Astrocyte (in vitro differentiated cells and primary cell): ENCODE measurements at regions not wholly inside any gene's neighbourhood (a gene's known extent, or its start where the extent isn't known, plus 50 kb on each side); places are given as distances from the start of the nearest gene placed in this dataset.

Experiments used
- DNase-seq: peaks from one replicate; pipeline ENCODE4 v3.0.0-alpha.2; 2010; ENCODE audit warnings: low read depth
- FAIRE-seq: peaks from 2 replicates; lab custom pipeline; 2011; peaks lifted over from hg19 to GRCh38; lab: Jason Lieb, UNC
- H2AFZ ChIP-seq: 2 replicates; pipeline ENCODE4 v1.6.0; 2012; ENCODE audit warnings: low read depth, low read length, inconsistent platforms
- H3K27ac ChIP-seq: 2 replicates; pipeline ENCODE4 v1.5.1; 2011; ENCODE audit warnings: low read depth, low read length, inconsistent platforms
- H3K27me3 ChIP-seq: 2 replicates; pipeline ENCODE4 v1.6.0; 2011; ENCODE audit warnings: low read length, inconsistent platforms; ENCODE audit not compliant: insufficient read depth
- H3K36me3 ChIP-seq: 2 replicates; pipeline ENCODE4 v1.5.1; 2011; ENCODE audit warnings: low read length, inconsistent platforms; ENCODE audit not compliant: insufficient read depth
- H3K4me1 ChIP-seq: 2 replicates; pipeline ENCODE4 v1.5.1; 2011; ENCODE audit warnings: low read length, inconsistent platforms; ENCODE audit not compliant: insufficient read depth
- H3K4me2 ChIP-seq: 2 replicates; pipeline ENCODE4 v1.6.0; 2012; ENCODE audit warnings: low read length, inconsistent platforms
- H3K4me3 ChIP-seq: 2 replicates; pipeline ENCODE4 v1.5.1; 2011; ENCODE audit warnings: low read depth, mild to moderate bottlenecking, low read length, inconsistent platforms; ENCODE audit not compliant: insufficient read depth
- H3K79me2 ChIP-seq: 2 replicates; pipeline ENCODE4 v1.6.0; 2012; ENCODE audit warnings: mild to moderate bottlenecking, low read length, inconsistent platforms; ENCODE audit not compliant: insufficient read depth
- H3K9ac ChIP-seq: 2 replicates; pipeline ENCODE4 v1.6.0; 2012; ENCODE audit warnings: mild to moderate bottlenecking, low read length, inconsistent platforms
- H3K9me3 ChIP-seq: 2 replicates; pipeline ENCODE4 v1.5.1; 2012; ENCODE audit warnings: low read depth, mild to moderate bottlenecking, low read length, inconsistent platforms; ENCODE audit not compliant: insufficient read depth
- H4K20me1 ChIP-seq: 2 replicates; pipeline ENCODE4 v1.6.0; 2012; ENCODE audit warnings: low read length, inconsistent platforms; ENCODE audit not compliant: insufficient read depth
- H3K27ac Mint-ChIP-seq: one replicate; pipeline ENCODE4 v1.8.0; 2021; ENCODE audit warnings: mild to moderate bottlenecking, mixed read lengths; ENCODE audit not compliant: unreplicated experiment
- H3K27me3 Mint-ChIP-seq: one replicate; pipeline ENCODE4 v1.8.0; 2021; ENCODE audit warnings: low read depth, mixed read lengths; ENCODE audit not compliant: unreplicated experiment
- H3K36me3 Mint-ChIP-seq: one replicate; pipeline ENCODE4 v1.8.0; 2021; ENCODE audit warnings: low read depth, mixed read lengths; ENCODE audit not compliant: unreplicated experiment
- H3K4me1 Mint-ChIP-seq: one replicate; pipeline ENCODE4 v1.8.0; 2021; ENCODE audit warnings: low read depth, mixed read lengths; ENCODE audit not compliant: unreplicated experiment
- H3K4me3 Mint-ChIP-seq: one replicate; pipeline ENCODE4 v1.8.0; 2021; ENCODE audit warnings: mild to moderate bottlenecking, moderate library complexity, mixed read lengths; ENCODE audit not compliant: unreplicated experiment
- H3K9me3 Mint-ChIP-seq: one replicate; pipeline ENCODE4 v1.8.0; 2021; ENCODE audit warnings: mild to moderate bottlenecking, mixed read lengths; ENCODE audit not compliant: unreplicated experiment
- CTCF ChIP-seq: IDR thresholded peaks from 2 replicates; pipeline ENCODE4 v1.5.1; 2011; ENCODE audit warnings: low read depth, mild to moderate bottlenecking, inconsistent platforms, low read length, moderate library complexity; ENCODE audit not compliant: insufficient read depth
- EZH2 ChIP-seq: IDR thresholded peaks from 2 replicates; pipeline ENCODE4 v1.6.1; 2012; ENCODE audit warnings: mild to moderate bottlenecking, low read length, inconsistent platforms; ENCODE audit not compliant: insufficient read depth

GRCh38 chr4:95675623-95676022 lies 126.8 kb upstream of the UNC5C start:
- TF ChIP-seq CTCF (no peak), EZH2 (no peak)
- Histone ChIP-seq H3K9ac (no peak overlapping the region), H2AFZ (no peak overlapping the region), H3K9me3 (no peaks in the 10 kb centered on the region), H3K4me3 (no peak overlapping the region), H3K79me2 (no peaks in the 10 kb centered on the region), H4K20me1 (no peaks in the 10 kb centered on the region), H3K36me3 (no peaks in the 10 kb centered on the region), H3K4me2 (no peak overlapping the region), H3K27me3 (no peaks in the 10 kb centered on the region), H3K27ac (no peak overlapping the region), H3K4me1 (no peaks in the 10 kb centered on the region)
- H3K36me3 Mint-ChIP-seq, result no peaks in the 10 kb centered on the region
- peaks cover 7% of the 10 kb centered on the region for H3K4me1 Mint-ChIP-seq
- H3K4me3 Mint-ChIP-seq, result no peak overlapping the region
- DNase-seq (no peak), FAIRE-seq (no peak)
- no peaks in the 10 kb centered on the region for H3K27me3 Mint-ChIP-seq
- H3K9me3 Mint-ChIP-seq, result no peaks in the 10 kb centered on the region
- no peak overlapping the region for H3K27ac Mint-ChIP-seq

GRCh38 chr4:95674521-95674981 lies 125.8 kb upstream of the UNC5C start:
- no peak overlapping the region for H3K27ac ChIP-seq
- H3K36me3 ChIP-seq, result no peaks in the 10 kb centered on the region
- no peaks in the 10 kb centered on the region for H3K9me3 ChIP-seq
- H3K27me3 Mint-ChIP-seq, result no peaks in the 10 kb centered on the region
- no peaks in the 10 kb centered on the region for H3K79me2 ChIP-seq
- H3K27me3 ChIP-seq, result no peaks in the 10 kb centered on the region
- H3K4me3 ChIP-seq, result no peak overlapping the region
- H3K4me1 ChIP-seq, result no peaks in the 10 kb centered on the region
- no peak overlapping the region for H2AFZ ChIP-seq
- H3K9ac ChIP-seq, result no peak overlapping the region
- no peaks in the 10 kb centered on the region for H3K9me3 Mint-ChIP-seq
- FAIRE-seq (no peak), DNase-seq (no peak)
- H3K4me2 ChIP-seq, result no peak overlapping the region
- no peak overlapping the region for H3K4me3 Mint-ChIP-seq
- H3K4me1 Mint-ChIP-seq, result peaks cover 7% of the 10 kb centered on the region
- no peak for TF ChIP-seq CTCF
- TF ChIP-seq EZH2, result no peak
- H3K27ac Mint-ChIP-seq, result no peak overlapping the region
- H4K20me1 ChIP-seq, result no peaks in the 10 kb centered on the region
- H3K36me3 Mint-ChIP-seq, result no peaks in the 10 kb centered on the region

- FAIRE-seq (no peak), DNase-seq (no peak)
- Histone ChIP-seq H4K20me1 (no peaks in the 10 kb centered on the region), H3K79me2 (no peaks in the 10 kb centered on the region), H3K4me3 (no peak overlapping the region), H3K27me3 (no peaks in the 10 kb centered on the region), H3K4me2 (no peak overlapping the region), H3K9ac (no peak overlapping the region), H3K27ac (no peak overlapping the region), H3K4me1 (no peaks in the 10 kb centered on the region), H2AFZ (no peak overlapping the region), H3K36me3 (no peaks in the 10 kb centered on the region), H3K9me3 (no peaks in the 10 kb centered on the region)
- TF ChIP-seq CTCF (no peak), EZH2 (no peak)
- H3K36me3 Mint-ChIP-seq, result no peaks in the 10 kb centered on the region
- no peak overlapping the region for H3K4me3 Mint-ChIP-seq
- no peaks in the 10 kb centered on the region for H3K9me3 Mint-ChIP-seq
- no peaks in the 10 kb centered on the region for H3K27me3 Mint-ChIP-seq
- peaks cover 7% of the 10 kb centered on the region for H3K4me1 Mint-ChIP-seq
- no peak overlapping the region for H3K27ac Mint-ChIP-seq
Observed at GRCh38 chr4:95672811-95673210, 124.0 kb upstream of the UNC5C start.
